ENCODE measurements at regions not wholly inside any gene's neighbourhood (a gene's known extent, or its start where the extent isn't known, plus 50 kb on each side); places are given as distances from the start of the nearest gene placed in this dataset.
A peak's percentile ranks its signal among the peaks of the same experiment; 100 is the strongest.
"Not testable (repeated sequence)": the region's sequence is repeated elsewhere in the genome, so short reads cannot be mapped to it uniquely, and the experiment has no call there.

GRCh38 chr9:117649126-117649525, 55.1 kb upstream of the TLR4 start:
- no peak for DNase-seq

- DNase-seq = no peak
These were observed 59.1 kb upstream of the TLR4 start for GRCh38 chr9:117644932-117645636.

- DNase-seq = peak; percentile 21
These were observed 59.9 kb upstream of the TLR4 start for GRCh38 chr9:117644133-117644931.

- DNase-seq = no peak
These were observed 60.9 kb upstream of the TLR4 start for GRCh38 chr9:117643288-117643654.

GRCh38 chr9:117642571-117643287, 61.5 kb upstream of the TLR4 start:
- not testable (repeated sequence) for DNase-seq

- DNase-seq = no peak
These were observed 67.5 kb upstream of the TLR4 start for GRCh38 chr9:117636681-117637080.

GRCh38 chr9:117625154-117625553, 79.0 kb upstream of the TLR4 start:
- DNase-seq = no peak

- no peak for DNase-seq
These were observed 80.1 kb upstream of the TLR4 start for GRCh38 chr9:117624106-117624505.

- DNase-seq = no peak
These were observed 81.9 kb upstream of the TLR4 start for GRCh38 chr9:117622347-117622746.

- no peak for DNase-seq
These were observed 87.8 kb upstream of the TLR4 start for GRCh38 chr9:117616431-117616831.

- no peak for DNase-seq
These were observed 91.9 kb upstream of the TLR4 start for GRCh38 chr9:117612317-117612716.

GRCh38 chr9:117597977-117598376, 106.2 kb upstream of the TLR4 start:
- no peak for DNase-seq

- no peak for DNase-seq
These were observed 107.5 kb upstream of the TLR4 start for GRCh38 chr9:117596678-117597077.

GRCh38 chr9:117595650-117596049, 108.6 kb upstream of the TLR4 start:
- no peak for DNase-seq

- DNase-seq = no peak
These were observed 116.9 kb upstream of the TLR4 start for GRCh38 chr9:117587263-117587662.

GRCh38 chr9:117574099-117574498, 130.1 kb upstream of the TLR4 start:
- DNase-seq = no peak

GRCh38 chr9:117564839-117565238, 139.4 kb upstream of the TLR4 start:
- no peak for DNase-seq

- no peak for DNase-seq
These were observed 142.4 kb upstream of the TLR4 start for GRCh38 chr9:117561761-117562160.

GRCh38 chr9:117555964-117556629, 141.2 kb upstream of the ASTN2 start:
- no peak for DNase-seq

- DNase-seq = no peak
These were observed 138.0 kb upstream of the ASTN2 start for GRCh38 chr9:117552811-117553210.

- DNase-seq = no peak
These were observed 136.3 kb upstream of the ASTN2 start for GRCh38 chr9:117551171-117551570.

- DNase-seq = no peak
These were observed 134.6 kb upstream of the ASTN2 start for GRCh38 chr9:117549444-117549843.

GRCh38 chr9:117548556-117548955, 133.7 kb upstream of the ASTN2 start:
- DNase-seq = no peak
